GM13977 (cell line): ENCODE measurements at regions not wholly inside any gene's neighbourhood (a gene's known extent, or its start where the extent isn't known, plus 50 kb on each side); places are given as distances from the start of the nearest gene placed in this dataset.

ENCODE experiments used
- DNase-seq: peaks from one replicate; pipeline ENCODE4 v3.0.0; 2012; ENCODE audit warnings: low spot score
- CTCF ChIP-seq: IDR thresholded peaks from 2 replicates; pipeline ENCODE4 v1.5.1; 2012; ENCODE audit warnings: mild to moderate bottlenecking, control low read depth; ENCODE audit not compliant: insufficient read depth; ENCODE audit errors: extremely low read depth, missing control alignments
- in situ Hi-C: fragments of 300-500 bp; cut with MboI; formaldehyde crosslinking; loops from one replicate; pipeline ENCODE4 v1.12.0; 2022; ENCODE audit warnings: low sequenced_read_pairs, low pct_unique_long_range_greater_than_20kb, mixed read lengths, inconsistent platforms; ENCODE audit not compliant: unreplicated experiment

- DNase-seq: no peak
- in situ Hi-C loops: no loop called here
- no peak for TF ChIP-seq CTCF
These were observed 117.6 kb downstream of the SEM1 start for GRCh38 chr7:96591900-96592676.

GRCh38 chr7:96591159-96591899 lies 118.3 kb downstream of the SEM1 start:
- no peak for DNase-seq
- in situ Hi-C loops: no loop called here
- no peak for TF ChIP-seq CTCF

- no peak for DNase-seq
- in situ Hi-C loops: no loop called here
- no peak for TF ChIP-seq CTCF
These were observed 120.6 kb downstream of the SEM1 start for GRCh38 chr7:96589038-96589437.

- in situ Hi-C loops: no loop called here
- TF ChIP-seq CTCF: no peak
- DNase-seq: no peak
These were observed 130.5 kb downstream of the SEM1 start for GRCh38 chr7:96579119-96579518.

- in situ Hi-C loops: no loop called here
- DNase-seq: no peak
- TF ChIP-seq CTCF: no peak
These were observed 131.0 kb downstream of the SEM1 start for GRCh38 chr7:96578606-96579005.

GRCh38 chr7:96563409-96563808 lies 146.2 kb downstream of the SEM1 start:
- in situ Hi-C loops: no loop called here
- DNase-seq: no peak
- TF ChIP-seq CTCF: no peak
